Endodermal cell (in vitro differentiated cells): ENCODE measurements at regions not wholly inside any gene's neighbourhood (a gene's known extent, or its start where the extent isn't known, plus 50 kb on each side); places are given as distances from the start of the nearest gene placed in this dataset.

Experiments
- DNase-seq: peaks from one replicate; pipeline ENCODE4 v3.0.0-alpha.2; 2017
- H3K27ac ChIP-seq: 2 replicates; pipeline ENCODE4 v1.5.1; 2013; ENCODE audit warnings: mild to moderate bottlenecking, low read depth, low read length, moderate library complexity
- H3K27me3 ChIP-seq: 2 replicates; pipeline ENCODE4 v1.6.1; 2013; ENCODE audit warnings: mild to moderate bottlenecking, low read length, moderate library complexity; ENCODE audit not compliant: insufficient read depth, control insufficient read depth, poor library complexity, severe bottlenecking
- H3K36me3 ChIP-seq: 2 replicates; pipeline ENCODE4 v1.7.0; 2013; ENCODE audit warnings: mild to moderate bottlenecking, low read length, moderate library complexity; ENCODE audit not compliant: control insufficient read depth, insufficient read depth
- H3K4me1 ChIP-seq: one replicate; pipeline ENCODE4 v1.7.0; 2013; ENCODE audit warnings: low read length; ENCODE audit not compliant: control insufficient read depth, insufficient read depth
- H3K4me3 ChIP-seq: 2 replicates; pipeline ENCODE4 v1.5.1; 2013; ENCODE audit warnings: mild to moderate bottlenecking, low read length, moderate library complexity
- H3K9ac ChIP-seq: 2 replicates; pipeline ENCODE4 v1.6.1; 2013; ENCODE audit warnings: mild to moderate bottlenecking, low read length, moderate library complexity; ENCODE audit not compliant: poor library complexity, severe bottlenecking; ENCODE audit errors: extremely low read depth
- H3K9me3 ChIP-seq: 2 replicates; pipeline ENCODE4 v1.6.1; 2013; ENCODE audit warnings: mild to moderate bottlenecking, low read length, moderate library complexity; ENCODE audit not compliant: control insufficient read depth
- H3K27ac Mint-ChIP-seq: 2 replicates; pipeline ENCODE4 v1.8.0; 2020; ENCODE audit warnings: mixed read lengths
- H3K27me3 Mint-ChIP-seq: 2 replicates; pipeline ENCODE4 v1.8.0; 2021; ENCODE audit warnings: mild to moderate bottlenecking, mixed read lengths; ENCODE audit not compliant: insufficient read depth
- H3K36me3 Mint-ChIP-seq: 2 replicates; pipeline ENCODE4 v1.8.0; 2020; ENCODE audit warnings: low read depth, mixed read lengths
- H3K4me1 Mint-ChIP-seq: 2 replicates; pipeline ENCODE4 v1.8.0; 2020; ENCODE audit warnings: mixed read lengths
- H3K4me3 Mint-ChIP-seq: 2 replicates; pipeline ENCODE4 v1.8.0; 2020; ENCODE audit warnings: mild to moderate bottlenecking, moderate library complexity, mixed read lengths
- H3K9me3 Mint-ChIP-seq: 2 replicates; pipeline ENCODE4 v1.8.0; 2020; ENCODE audit warnings: mild to moderate bottlenecking, mixed read lengths
- WGBS, 2 experiments: methylation state at CpG; one replicate each; pipeline versions ENCODE4 v1.1.5 to v1.1.7; 2013; ENCODE audit warnings: missing lambda C conversion rate in 2 of 2, mixed read lengths in 1 of 2; ENCODE audit not compliant: insufficient coverage in 1 of 2, insufficient read length in 1 of 2; 5-methylcytosine and 5-hydroxymethylcytosine counted together
- TF ChIP-seq, protein P1 (sequence below): fragments of 200-600 bp; sonication (generic); conservative IDR thresholded peaks from 2 replicates; pipeline ENCODE4 v1.5.0; 2021; ENCODE audit warnings: antibody characterized with exemption, mild to moderate bottlenecking

DNA sequence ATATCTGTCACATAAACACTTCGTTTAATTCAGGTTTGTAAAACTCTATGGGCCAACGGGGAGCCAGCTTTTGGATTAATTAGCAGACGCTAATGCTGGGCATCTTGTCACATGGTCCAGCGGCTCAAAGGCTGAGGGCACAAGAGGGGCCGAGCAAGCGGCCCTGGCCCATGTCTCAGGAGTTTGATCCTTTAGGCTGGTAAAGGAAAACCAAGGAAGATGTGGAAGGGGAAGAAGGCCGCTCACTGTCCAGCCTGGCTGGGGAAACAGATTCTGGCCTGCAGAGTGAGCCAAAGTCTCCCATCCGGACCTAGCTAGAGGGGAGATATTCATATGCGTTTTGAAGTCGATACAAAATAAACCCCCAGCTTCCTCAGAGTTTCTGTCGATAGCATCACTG is 248.6 kb upstream of the SIX2 start:
- no peak for DNase-seq
- Histone ChIP-seq H3K36me3 (no peaks in the 10 kb centered on the region), H3K27me3 (no peaks in the 10 kb centered on the region), H3K4me1 (peaks cover 18% of the 10 kb centered on the region), H3K9me3 (no peaks in the 10 kb centered on the region), H3K27ac (no peak overlapping the region), H3K4me3 (no peak overlapping the region), H3K9ac (no peak overlapping the region)
- no peaks in the 10 kb centered on the region for H3K27me3 Mint-ChIP-seq
- no peaks in the 10 kb centered on the region for H3K9me3 Mint-ChIP-seq
- H3K4me1 Mint-ChIP-seq, result peaks cover 31% of the 10 kb centered on the region
- no peak overlapping the region for H3K4me3 Mint-ChIP-seq
- TF ChIP-seq, protein P1, sequence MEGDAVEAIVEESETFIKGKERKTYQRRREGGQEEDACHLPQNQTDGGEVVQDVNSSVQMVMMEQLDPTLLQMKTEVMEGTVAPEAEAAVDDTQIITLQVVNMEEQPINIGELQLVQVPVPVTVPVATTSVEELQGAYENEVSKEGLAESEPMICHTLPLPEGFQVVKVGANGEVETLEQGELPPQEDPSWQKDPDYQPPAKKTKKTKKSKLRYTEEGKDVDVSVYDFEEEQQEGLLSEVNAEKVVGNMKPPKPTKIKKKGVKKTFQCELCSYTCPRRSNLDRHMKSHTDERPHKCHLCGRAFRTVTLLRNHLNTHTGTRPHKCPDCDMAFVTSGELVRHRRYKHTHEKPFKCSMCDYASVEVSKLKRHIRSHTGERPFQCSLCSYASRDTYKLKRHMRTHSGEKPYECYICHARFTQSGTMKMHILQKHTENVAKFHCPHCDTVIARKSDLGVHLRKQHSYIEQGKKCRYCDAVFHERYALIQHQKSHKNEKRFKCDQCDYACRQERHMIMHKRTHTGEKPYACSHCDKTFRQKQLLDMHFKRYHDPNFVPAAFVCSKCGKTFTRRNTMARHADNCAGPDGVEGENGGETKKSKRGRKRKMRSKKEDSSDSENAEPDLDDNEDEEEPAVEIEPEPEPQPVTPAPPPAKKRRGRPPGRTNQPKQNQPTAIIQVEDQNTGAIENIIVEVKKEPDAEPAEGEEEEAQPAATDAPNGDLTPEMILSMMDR, result no peak
- H3K27ac Mint-ChIP-seq, result no peak overlapping the region
- 69 to 71% methylated on average over 7 to 11 of the region's 11 CpGs for WGBS, 2 experiments
- no peaks in the 10 kb centered on the region for H3K36me3 Mint-ChIP-seq

DNA sequence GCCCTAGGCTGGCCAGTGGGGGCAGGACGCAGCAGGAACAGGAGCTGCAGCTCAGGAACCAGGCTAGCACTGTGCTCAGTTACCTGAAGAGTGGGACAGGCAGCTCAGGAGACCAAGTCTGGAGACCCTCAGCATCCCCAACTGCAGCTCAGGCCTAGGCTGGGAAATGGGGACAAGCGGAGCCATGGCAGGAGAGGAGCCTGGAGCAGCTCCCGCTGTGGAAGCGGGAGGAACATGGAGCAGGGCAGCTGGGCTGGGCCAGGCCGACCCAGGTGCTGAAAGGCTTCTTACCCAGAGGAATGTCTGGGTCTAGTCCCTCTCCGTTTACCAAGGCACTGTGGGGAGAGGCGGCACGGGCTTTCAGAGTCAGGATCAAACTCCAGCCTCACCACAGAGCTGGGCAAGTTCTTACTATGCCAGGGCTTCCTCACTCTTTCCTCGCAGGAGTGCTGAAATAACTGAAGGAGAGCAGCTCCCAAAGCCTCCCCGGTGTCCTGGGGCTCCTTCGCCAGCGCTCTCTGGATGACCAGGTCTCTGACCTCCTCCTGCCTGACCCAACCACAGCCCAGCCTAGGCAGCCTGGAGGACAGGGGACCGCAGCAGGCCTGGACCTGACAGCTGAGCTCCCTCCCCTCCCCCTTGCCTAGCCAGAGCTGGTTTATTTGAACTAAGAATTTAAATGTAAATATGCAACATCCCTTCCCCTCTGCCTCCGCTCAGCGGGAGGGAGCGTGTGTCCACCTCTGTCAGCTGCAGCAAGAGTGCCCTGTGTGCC is 247.8 kb upstream of the SIX2 start:
- no peak overlapping the region for H3K27ac Mint-ChIP-seq
- no peaks in the 10 kb centered on the region for H3K36me3 Mint-ChIP-seq
- no peak overlapping the region for H3K4me3 ChIP-seq
- no peaks in the 10 kb centered on the region for H3K9me3 ChIP-seq
- H3K36me3 ChIP-seq, result no peaks in the 10 kb centered on the region
- no peak overlapping the region for H3K27ac ChIP-seq
- WGBS, 2 experiments, result 52 to 65% methylated on average over 6 to 16 of the region's 16 CpGs
- peaks cover 18% of the 10 kb centered on the region for H3K4me1 ChIP-seq
- no peaks in the 10 kb centered on the region for H3K27me3 Mint-ChIP-seq
- TF ChIP-seq, protein P1, result no peak
- no peaks in the 10 kb centered on the region for H3K9me3 Mint-ChIP-seq
- DNase-seq, result peak; percentile 74
- peaks cover 31% of the 10 kb centered on the region for H3K4me1 Mint-ChIP-seq
- H3K4me3 Mint-ChIP-seq, result no peak overlapping the region
- H3K27me3 ChIP-seq, result no peaks in the 10 kb centered on the region
- no peak overlapping the region for H3K9ac ChIP-seq

DNA sequence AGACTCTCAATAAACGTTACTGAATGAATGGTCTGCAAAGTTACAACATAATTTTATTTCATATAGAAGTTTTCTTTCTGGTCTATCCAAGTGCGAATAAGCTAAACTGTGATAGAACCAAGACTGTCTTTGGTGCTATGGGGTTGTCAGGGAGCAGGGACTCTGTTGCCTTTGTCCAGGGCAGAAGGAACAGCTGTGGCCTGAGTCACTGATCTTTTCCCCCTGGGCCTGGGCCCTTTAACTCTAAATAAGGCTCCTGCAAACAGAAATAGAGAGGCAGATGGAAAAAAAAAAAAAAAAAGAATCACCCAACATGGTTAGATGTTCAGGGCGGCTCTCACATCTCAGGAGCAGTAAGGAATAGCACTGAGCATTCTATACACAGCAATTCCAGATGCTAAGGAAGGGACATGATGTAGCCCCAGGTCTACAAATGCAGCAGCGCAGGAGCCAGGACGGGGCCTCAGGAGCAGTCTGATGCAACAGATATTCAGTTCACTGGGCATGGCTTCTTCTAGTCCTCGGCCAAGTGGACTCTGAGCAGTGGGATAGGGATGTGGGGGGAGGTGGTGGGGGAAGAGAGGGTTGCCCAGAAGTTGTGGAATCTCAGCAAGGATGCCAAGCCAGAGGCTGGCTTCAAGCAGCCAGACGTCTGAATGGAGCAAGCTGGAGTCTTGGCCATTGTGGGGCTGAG is 247.1 kb upstream of the SIX2 start:
- H3K27ac Mint-ChIP-seq, result no peak overlapping the region

More for the DNA sequence above, 247.1 kb upstream of the SIX2 start:
- Histone ChIP-seq H3K9ac (no peak overlapping the region), H3K9me3 (no peaks in the 10 kb centered on the region), H3K27me3 (no peaks in the 10 kb centered on the region), H3K4me3 (no peak overlapping the region), H3K4me1 (peaks cover 18% of the 10 kb centered on the region), H3K27ac (no peak overlapping the region), H3K36me3 (no peaks in the 10 kb centered on the region)
- Mint-ChIP-seq H3K36me3 (no peaks in the 10 kb centered on the region), H3K27me3 (no peaks in the 10 kb centered on the region), H3K4me1 (peaks cover 31% of the 10 kb centered on the region), H3K9me3 (no peaks in the 10 kb centered on the region), H3K4me3 (no peak overlapping the region)
- DNase-seq, result no peak
- TF ChIP-seq, protein P1, result no peak
- WGBS, 2 experiments, result 78 to 87% methylated on average over 3 to 7 of the region's 7 CpGs
